ENCODE measurements at regions not wholly inside any gene's neighbourhood (a gene's known extent, or its start where the extent isn't known, plus 50 kb on each side); places are given as distances from the start of the nearest gene placed in this dataset.

DNA sequence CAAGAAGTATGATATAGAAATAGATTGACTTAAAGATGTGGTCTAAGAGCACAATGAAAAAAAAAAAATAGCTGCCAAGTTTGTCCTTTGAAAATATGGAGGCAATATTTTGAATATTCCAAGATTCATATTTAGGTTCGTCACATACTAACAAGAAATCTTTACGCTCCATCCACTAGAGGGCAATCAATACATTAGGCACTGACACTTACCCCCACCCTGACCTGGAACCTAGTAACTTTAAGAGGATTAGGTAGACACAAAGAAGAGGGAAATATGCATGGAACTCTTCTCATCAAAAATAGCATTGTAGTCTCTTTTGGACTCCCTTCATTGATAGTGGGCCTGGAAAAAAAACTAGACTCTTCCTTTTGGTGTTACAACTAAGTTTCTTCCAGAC, 1108.1 kb downstream of the PCDH19 start (continued):
- no peak for TF ChIP-seq ZNF274 (IDR thresholded peaks at IDR 0.05; ENCODE audit: low read depth, low read length)
- no peak for TF ChIP-seq JUND (IDR thresholded peaks at IDR 0.05)
- TF ChIP-seq FOSL1 (IDR thresholded peaks at IDR 0.05; ENCODE audit: low read depth): no peak
- no peak for TF ChIP-seq SRF (IDR thresholded peaks at IDR 0.05; ENCODE audit: low read depth)
- TF ChIP-seq POLR2AphosphoS5 (IDR thresholded peaks at IDR 0.05; ENCODE audit: low read depth, low read length): no peak
- TF ChIP-seq YY1 (IDR thresholded peaks at IDR 0.05; ENCODE audit: extremely low read depth, insufficient replicate concordance, low read depth, low read length): no peak
- no peak for TF ChIP-seq ZFX (IDR thresholded peaks at IDR 0.05)
- no peak for TF ChIP-seq EZH2 (IDR thresholded peaks at IDR 0.05)
- TF ChIP-seq SIN3A (IDR thresholded peaks at IDR 0.05; ENCODE audit: low read depth): no peak
- TF ChIP-seq, protein P1, sequence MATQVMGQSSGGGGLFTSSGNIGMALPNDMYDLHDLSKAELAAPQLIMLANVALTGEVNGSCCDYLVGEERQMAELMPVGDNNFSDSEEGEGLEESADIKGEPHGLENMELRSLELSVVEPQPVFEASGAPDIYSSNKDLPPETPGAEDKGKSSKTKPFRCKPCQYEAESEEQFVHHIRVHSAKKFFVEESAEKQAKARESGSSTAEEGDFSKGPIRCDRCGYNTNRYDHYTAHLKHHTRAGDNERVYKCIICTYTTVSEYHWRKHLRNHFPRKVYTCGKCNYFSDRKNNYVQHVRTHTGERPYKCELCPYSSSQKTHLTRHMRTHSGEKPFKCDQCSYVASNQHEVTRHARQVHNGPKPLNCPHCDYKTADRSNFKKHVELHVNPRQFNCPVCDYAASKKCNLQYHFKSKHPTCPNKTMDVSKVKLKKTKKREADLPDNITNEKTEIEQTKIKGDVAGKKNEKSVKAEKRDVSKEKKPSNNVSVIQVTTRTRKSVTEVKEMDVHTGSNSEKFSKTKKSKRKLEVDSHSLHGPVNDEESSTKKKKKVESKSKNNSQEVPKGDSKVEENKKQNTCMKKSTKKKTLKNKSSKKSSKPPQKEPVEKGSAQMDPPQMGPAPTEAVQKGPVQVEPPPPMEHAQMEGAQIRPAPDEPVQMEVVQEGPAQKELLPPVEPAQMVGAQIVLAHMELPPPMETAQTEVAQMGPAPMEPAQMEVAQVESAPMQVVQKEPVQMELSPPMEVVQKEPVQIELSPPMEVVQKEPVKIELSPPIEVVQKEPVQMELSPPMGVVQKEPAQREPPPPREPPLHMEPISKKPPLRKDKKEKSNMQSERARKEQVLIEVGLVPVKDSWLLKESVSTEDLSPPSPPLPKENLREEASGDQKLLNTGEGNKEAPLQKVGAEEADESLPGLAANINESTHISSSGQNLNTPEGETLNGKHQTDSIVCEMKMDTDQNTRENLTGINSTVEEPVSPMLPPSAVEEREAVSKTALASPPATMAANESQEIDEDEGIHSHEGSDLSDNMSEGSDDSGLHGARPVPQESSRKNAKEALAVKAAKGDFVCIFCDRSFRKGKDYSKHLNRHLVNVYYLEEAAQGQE (IDR thresholded peaks at IDR 0.05; ENCODE audit: low read depth): no peak
- TF ChIP-seq EZH2phosphoT487 (IDR thresholded peaks at IDR 0.05; ENCODE audit: borderline replicate concordance): no peak
- TF ChIP-seq CBX3 (IDR thresholded peaks at IDR 0.05; ENCODE audit: low read depth): no peak

DNA sequence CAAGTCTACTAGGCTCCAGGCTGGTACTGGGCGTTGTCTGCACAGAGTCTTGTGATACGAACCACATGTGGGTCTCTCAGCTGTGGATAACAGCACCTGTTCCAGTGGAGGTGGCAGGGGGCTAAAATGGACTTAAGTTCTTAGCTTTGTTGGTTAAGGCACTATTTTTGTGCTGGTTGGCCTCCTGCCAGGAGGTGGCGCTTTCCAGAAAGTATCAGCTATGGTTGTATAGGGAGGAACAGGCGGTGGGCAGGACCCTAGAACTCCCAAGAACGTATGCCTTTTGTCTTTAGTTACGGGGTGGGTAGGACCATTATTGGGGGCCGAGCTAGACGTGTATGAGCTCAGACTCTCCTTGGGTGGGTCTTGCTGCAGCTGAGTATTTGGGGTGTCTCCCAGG, 1138.4 kb downstream of the PCDH19 start:
- CTCF ChIA-PET: no interaction called here
- no peaks in the 10 kb centered on the region for H3K79me2 ChIP-seq (ENCODE audit: insufficient read depth, low read length)

More for the DNA sequence above, 1138.4 kb downstream of the PCDH19 start:
- ChIA-PET POLR2A (no interaction called here), RAD21 (ENCODE audit: low non-redundant PET in 1 of 2, low total read pairs in 2 of 2, uncharacterized antibody in 2 of 2, unreplicated experiment in 2 of 2) (no interaction called here)
- Histone ChIP-seq H2AFZ (ENCODE audit: low read depth, low read length, poor library complexity, severe bottlenecking) (no peak overlapping the region), H3K27ac (ENCODE audit: low read depth, low read length) (no peak overlapping the region), H3K27me3 (ENCODE audit: insufficient read depth, low read length) (no peaks in the 10 kb centered on the region), H3K4me2 (ENCODE audit: low read length) (no peak overlapping the region), H3K9me2 (ENCODE audit: insufficient read depth) (no peaks in the 10 kb centered on the region), H3K4me3 (replicated peaks in 1 of 2; ENCODE audit: low read depth in 1 of 2, low read length in 2 of 2) (no peak overlapping the region), H3K36me3 (ENCODE audit: control insufficient read depth in 1 of 2, insufficient read depth in 2 of 2, low read length in 2 of 2) (no peaks in the 10 kb centered on the region), H3K9ac (ENCODE audit: low read length) (no peak overlapping the region), H4K20me1 (ENCODE audit: insufficient read depth) (no peaks in the 10 kb centered on the region), H3K9me3 (ENCODE audit: control insufficient read depth in 1 of 2, insufficient read depth in 1 of 2, low read depth in 1 of 2, low read length in 2 of 2) (no peaks in the 10 kb centered on the region), H3K4me1 (ENCODE audit: control insufficient read depth in 1 of 2, insufficient read depth in 2 of 2, low read length in 2 of 2) (no peaks in the 10 kb centered on the region)
- intact Hi-C loops (cut with micrococcal nuclease): no loop called here
- BruUV-seq (replicated peaks): no TSS peak
- ATAC-seq (no peak), DNase-seq (ENCODE audit: low read depth, low spot score) (no peak)
- TF ChIP-seq SP1 (IDR thresholded peaks at IDR 0.05; ENCODE audit: low read depth) (no peak), ELF1 (IDR thresholded peaks at IDR 0.05; ENCODE audit: borderline replicate concordance, low read depth) (no peak), CBX3 (IDR thresholded peaks at IDR 0.05; ENCODE audit: low read depth) (no peak), EZH2phosphoT487 (IDR thresholded peaks at IDR 0.05; ENCODE audit: borderline replicate concordance) (no peak), YY1 (IDR thresholded peaks at IDR 0.05; ENCODE audit: extremely low read depth, insufficient replicate concordance, low read depth, low read length) (no peak), CEBPB (IDR thresholded peaks at IDR 0.05; ENCODE audit: low read depth) (no peak), SIN3A (IDR thresholded peaks at IDR 0.05; ENCODE audit: low read depth) (no peak), SRF (IDR thresholded peaks at IDR 0.05; ENCODE audit: low read depth) (no peak), RAD21 (IDR thresholded peaks at IDR 0.05; ENCODE audit: low read depth) (no peak), FOSL1 (IDR thresholded peaks at IDR 0.05; ENCODE audit: low read depth) (no peak), POLR2AphosphoS5 (IDR thresholded peaks at IDR 0.05; ENCODE audit: low read depth, low read length) (no peak), EZH2 (IDR thresholded peaks at IDR 0.05) (no peak)
- TF ChIP-seq, protein P2, sequence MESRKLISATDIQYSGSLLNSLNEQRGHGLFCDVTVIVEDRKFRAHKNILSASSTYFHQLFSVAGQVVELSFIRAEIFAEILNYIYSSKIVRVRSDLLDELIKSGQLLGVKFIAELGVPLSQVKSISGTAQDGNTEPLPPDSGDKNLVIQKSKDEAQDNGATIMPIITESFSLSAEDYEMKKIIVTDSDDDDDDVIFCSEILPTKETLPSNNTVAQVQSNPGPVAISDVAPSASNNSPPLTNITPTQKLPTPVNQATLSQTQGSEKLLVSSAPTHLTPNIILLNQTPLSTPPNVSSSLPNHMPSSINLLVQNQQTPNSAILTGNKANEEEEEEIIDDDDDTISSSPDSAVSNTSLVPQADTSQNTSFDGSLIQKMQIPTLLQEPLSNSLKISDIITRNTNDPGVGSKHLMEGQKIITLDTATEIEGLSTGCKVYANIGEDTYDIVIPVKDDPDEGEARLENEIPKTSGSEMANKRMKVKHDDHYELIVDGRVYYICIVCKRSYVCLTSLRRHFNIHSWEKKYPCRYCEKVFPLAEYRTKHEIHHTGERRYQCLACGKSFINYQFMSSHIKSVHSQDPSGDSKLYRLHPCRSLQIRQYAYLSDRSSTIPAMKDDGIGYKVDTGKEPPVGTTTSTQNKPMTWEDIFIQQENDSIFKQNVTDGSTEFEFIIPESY (IDR thresholded peaks at IDR 0.05; ENCODE audit: extremely low read depth, insufficient replicate concordance, low read length): no peak
- TF ChIP-seq, protein P3, sequence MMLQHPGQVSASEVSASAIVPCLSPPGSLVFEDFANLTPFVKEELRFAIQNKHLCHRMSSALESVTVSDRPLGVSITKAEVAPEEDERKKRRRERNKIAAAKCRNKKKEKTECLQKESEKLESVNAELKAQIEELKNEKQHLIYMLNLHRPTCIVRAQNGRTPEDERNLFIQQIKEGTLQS (IDR thresholded peaks at IDR 0.05): no peak
- TF ChIP-seq, protein P4, sequence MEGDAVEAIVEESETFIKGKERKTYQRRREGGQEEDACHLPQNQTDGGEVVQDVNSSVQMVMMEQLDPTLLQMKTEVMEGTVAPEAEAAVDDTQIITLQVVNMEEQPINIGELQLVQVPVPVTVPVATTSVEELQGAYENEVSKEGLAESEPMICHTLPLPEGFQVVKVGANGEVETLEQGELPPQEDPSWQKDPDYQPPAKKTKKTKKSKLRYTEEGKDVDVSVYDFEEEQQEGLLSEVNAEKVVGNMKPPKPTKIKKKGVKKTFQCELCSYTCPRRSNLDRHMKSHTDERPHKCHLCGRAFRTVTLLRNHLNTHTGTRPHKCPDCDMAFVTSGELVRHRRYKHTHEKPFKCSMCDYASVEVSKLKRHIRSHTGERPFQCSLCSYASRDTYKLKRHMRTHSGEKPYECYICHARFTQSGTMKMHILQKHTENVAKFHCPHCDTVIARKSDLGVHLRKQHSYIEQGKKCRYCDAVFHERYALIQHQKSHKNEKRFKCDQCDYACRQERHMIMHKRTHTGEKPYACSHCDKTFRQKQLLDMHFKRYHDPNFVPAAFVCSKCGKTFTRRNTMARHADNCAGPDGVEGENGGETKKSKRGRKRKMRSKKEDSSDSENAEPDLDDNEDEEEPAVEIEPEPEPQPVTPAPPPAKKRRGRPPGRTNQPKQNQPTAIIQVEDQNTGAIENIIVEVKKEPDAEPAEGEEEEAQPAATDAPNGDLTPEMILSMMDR (IDR thresholded peaks at IDR 0.05 in 2 of 3, conservative IDR thresholded peaks at IDR 0.05 in 1 of 3; ENCODE audit: borderline replicate concordance in 1 of 3, insufficient read depth in 1 of 3, low read depth in 2 of 3, low read length in 2 of 3): no peak
